Left ventricle myocardium inferior (tissue), 1 donor: ENCODE measurements at regions not wholly inside any gene's neighbourhood (a gene's known extent, or its start where the extent isn't known, plus 50 kb on each side); places are given as distances from the start of the nearest gene placed in this dataset.

Source experiments
- DNase-seq: peaks from one replicate; pipeline ENCODE4 v3.0.0-alpha.2; 2020
- H3K27ac ChIP-seq: fragments of 200-600 bp; replicated peaks from 2 replicates; pipeline ENCODE4 v1.8.0; 2021
- H3K27me3 ChIP-seq: fragments of 200-600 bp; 2 replicates; pipeline ENCODE4 v1.8.0; 2021; ENCODE audit warnings: low read depth
- H3K36me3 ChIP-seq: fragments of 200-600 bp; 2 replicates; pipeline ENCODE4 v1.8.0; 2021
- H3K4me1 ChIP-seq: fragments of 200-600 bp; 2 replicates; pipeline ENCODE4 v1.8.0; 2021
- H3K4me3 ChIP-seq: fragments of 200-600 bp; 2 replicates; pipeline ENCODE4 v1.8.0; 2021; ENCODE audit warnings: mild to moderate bottlenecking, moderate library complexity
- H3K9me3 ChIP-seq: fragments of 200-600 bp; replicated peaks from 2 replicates; pipeline ENCODE4 v1.8.0; 2021
- intact Hi-C: fragments of 100-400 bp; cut with micrococcal nuclease; formaldehyde crosslinking; loops from one replicate; pipeline ENCODE4 v1.11.0; 2022
- TF ChIP-seq, protein P1 (sequence below): fragments of 200-600 bp; IDR thresholded peaks from 2 replicates; pipeline ENCODE4 v1.8.0; 2021; ENCODE audit warnings: antibody characterized with exemption, mild to moderate bottlenecking, borderline replicate concordance
- donor health status: DM: no; HTN: yes; CAD: no; lungs with severe emphysema.

DNA sequence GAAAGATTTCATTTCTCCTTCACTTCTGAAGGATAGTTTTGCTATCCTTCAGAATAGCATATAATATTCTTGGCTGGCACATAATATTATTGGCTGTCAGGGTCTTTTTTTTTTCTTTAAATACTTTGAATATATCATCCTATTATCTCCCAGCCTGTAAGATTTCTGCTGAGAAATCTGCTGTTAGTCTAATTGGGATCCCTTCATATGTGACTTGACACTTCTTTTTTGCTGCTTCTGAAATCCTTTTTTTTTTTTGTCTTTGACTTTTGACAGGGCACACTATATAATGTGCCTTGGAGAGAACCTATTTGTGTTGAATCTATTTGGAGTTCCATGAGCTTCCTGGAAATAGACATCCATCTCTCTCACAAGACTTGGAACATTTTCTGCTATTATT, 136.9 kb upstream of the UBL3 start:
- Histone ChIP-seq H3K27me3 (peaks cover 7% of the 10 kb centered on the region), H3K9me3 (peaks cover 27% of the 10 kb centered on the region), H3K27ac (no peak overlapping the region), H3K4me1 (no peaks in the 10 kb centered on the region), H3K4me3 (no peak overlapping the region), H3K36me3 (no peaks in the 10 kb centered on the region)
- TF ChIP-seq, protein P1, sequence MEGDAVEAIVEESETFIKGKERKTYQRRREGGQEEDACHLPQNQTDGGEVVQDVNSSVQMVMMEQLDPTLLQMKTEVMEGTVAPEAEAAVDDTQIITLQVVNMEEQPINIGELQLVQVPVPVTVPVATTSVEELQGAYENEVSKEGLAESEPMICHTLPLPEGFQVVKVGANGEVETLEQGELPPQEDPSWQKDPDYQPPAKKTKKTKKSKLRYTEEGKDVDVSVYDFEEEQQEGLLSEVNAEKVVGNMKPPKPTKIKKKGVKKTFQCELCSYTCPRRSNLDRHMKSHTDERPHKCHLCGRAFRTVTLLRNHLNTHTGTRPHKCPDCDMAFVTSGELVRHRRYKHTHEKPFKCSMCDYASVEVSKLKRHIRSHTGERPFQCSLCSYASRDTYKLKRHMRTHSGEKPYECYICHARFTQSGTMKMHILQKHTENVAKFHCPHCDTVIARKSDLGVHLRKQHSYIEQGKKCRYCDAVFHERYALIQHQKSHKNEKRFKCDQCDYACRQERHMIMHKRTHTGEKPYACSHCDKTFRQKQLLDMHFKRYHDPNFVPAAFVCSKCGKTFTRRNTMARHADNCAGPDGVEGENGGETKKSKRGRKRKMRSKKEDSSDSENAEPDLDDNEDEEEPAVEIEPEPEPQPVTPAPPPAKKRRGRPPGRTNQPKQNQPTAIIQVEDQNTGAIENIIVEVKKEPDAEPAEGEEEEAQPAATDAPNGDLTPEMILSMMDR = no peak
- intact Hi-C loops = no loop called here
- no peak for DNase-seq

DNA sequence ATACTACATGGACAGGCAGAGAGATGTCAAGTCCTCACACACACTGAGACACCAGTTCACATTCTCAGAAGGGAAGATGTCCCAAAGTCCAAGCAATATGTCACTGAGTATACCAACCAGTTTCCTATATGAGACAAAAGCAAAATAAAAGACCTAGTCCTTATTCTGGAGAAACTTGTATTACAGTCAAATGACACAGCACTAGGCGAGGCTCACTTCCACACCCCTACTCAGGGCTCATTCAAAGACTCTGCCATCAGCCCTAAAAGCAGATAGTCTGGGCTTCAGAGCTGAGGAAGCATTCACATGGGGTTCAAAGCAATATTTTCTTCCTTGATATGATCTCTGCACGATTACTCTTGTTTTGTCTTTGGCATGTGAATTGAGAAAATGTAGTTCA, 129.9 kb upstream of the UBL3 start:
- Histone ChIP-seq H3K4me1 (no peaks in the 10 kb centered on the region), H3K36me3 (no peaks in the 10 kb centered on the region), H3K27ac (no peak overlapping the region), H3K27me3 (no peaks in the 10 kb centered on the region), H3K4me3 (no peak overlapping the region), H3K9me3 (peaks cover 13% of the 10 kb centered on the region)
- intact Hi-C loops = no loop called here
- DNase-seq = no peak
- TF ChIP-seq, protein P1 = no peak

DNA sequence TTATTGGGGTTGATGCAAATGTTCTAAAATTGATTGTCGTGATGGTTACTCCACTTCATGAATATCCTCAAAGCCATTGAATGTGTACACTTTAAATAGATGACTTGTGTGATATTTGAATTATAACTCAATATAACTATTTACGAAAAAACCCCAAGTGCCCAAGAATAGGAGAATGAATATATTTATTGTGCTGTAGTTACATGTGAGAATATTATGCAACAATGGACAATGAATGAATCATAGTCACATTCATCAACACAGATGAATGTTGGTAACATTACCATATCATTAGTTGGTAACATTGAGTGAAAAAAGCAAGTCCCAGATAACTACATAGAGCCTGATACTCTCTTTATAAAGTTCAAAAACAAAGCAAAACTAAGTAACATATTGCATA, 127.8 kb upstream of the UBL3 start:
- no peaks in the 10 kb centered on the region for H3K4me1 ChIP-seq
- H3K27ac ChIP-seq = no peak overlapping the region
- TF ChIP-seq, protein P1 = no peak
- intact Hi-C loops = no loop called here
- H3K4me3 ChIP-seq = no peak overlapping the region
- no peak for DNase-seq
- H3K9me3 ChIP-seq = peaks cover 13% of the 10 kb centered on the region
- no peaks in the 10 kb centered on the region for H3K36me3 ChIP-seq
- no peaks in the 10 kb centered on the region for H3K27me3 ChIP-seq

DNA sequence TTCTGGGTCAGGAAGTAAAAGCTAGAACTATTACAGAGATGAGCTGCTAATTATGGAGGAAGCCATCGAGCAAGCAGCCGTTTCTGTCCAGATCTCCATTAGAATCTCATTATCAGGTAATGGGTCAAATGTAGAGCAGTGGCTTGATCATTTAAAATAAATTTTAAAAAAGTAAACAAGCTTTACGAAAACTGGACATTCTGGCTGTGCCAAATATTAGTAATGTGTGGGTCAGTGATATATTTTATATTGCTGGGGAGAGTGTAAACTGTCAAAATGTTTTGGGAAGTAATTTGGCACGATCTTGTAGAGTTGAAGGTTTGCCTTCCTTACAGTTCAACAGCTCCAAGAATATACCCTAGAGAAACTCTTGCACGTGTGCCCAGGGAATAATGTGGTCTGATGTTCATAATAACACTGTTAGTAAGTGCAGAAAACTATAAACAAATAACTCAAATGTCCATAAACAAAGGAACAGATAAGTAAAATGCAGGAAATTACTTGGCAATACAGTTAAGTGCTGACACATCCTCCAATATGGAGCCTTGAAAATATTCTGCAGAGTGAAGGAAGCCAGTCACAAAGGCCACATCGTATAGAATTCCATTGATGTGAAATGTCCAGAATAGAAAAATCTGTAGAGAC, 127.2 kb upstream of the UBL3 start:
- Histone ChIP-seq H3K4me3 (no peak overlapping the region), H3K4me1 (no peaks in the 10 kb centered on the region), H3K27me3 (no peaks in the 10 kb centered on the region), H3K27ac (no peak overlapping the region), H3K36me3 (no peaks in the 10 kb centered on the region), H3K9me3 (peaks cover 13% of the 10 kb centered on the region)
- TF ChIP-seq, protein P1 = no peak
- DNase-seq = no peak
- intact Hi-C loops = no loop called here

DNA sequence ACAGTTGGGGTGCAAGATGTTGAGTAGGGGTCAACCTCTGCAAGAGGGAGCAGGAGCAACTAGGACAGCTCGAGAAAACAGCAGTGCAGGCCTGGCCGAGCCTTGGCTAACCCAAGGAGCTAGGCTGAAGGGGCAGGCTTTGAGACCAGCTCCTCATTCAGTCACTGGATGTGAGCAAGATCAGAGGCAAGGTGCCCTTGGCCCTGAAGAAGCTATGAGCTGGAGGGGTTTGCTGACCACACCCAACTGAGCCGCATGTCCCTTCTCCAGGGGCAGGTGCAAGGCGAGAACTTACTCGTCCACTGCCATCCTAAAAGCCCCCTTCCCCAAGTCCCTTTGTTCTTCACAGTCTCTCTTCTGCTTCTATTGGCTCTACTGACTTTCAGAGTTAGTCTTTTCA, 126.1 kb upstream of the UBL3 start:
- Histone ChIP-seq H3K9me3 (peaks cover 6% of the 10 kb centered on the region), H3K27ac (no peak overlapping the region), H3K27me3 (no peaks in the 10 kb centered on the region), H3K4me3 (no peak overlapping the region), H3K4me1 (no peaks in the 10 kb centered on the region), H3K36me3 (no peaks in the 10 kb centered on the region)
- DNase-seq = no peak
- TF ChIP-seq, protein P1 = no peak
- intact Hi-C loops = no loop called here
